ENCODE measurements at regions not wholly inside any gene's neighbourhood (a gene's known extent, or its start where the extent isn't known, plus 50 kb on each side); places are given as distances from the start of the nearest gene placed in this dataset.

- Histone ChIP-seq H3K27me3 (ENCODE audit: control insufficient read depth, insufficient read depth, low read length) (no peaks in the 10 kb centered on the region), H3K9me3 (ENCODE audit: control insufficient read depth in 2 of 3, insufficient read depth in 1 of 3, low read length in 3 of 3) (no peaks in the 10 kb centered on the region), H3K4me1 (ENCODE audit: control insufficient read depth in 2 of 3, insufficient read depth in 2 of 3, low read depth in 1 of 3, low read length in 3 of 3) (no peaks in the 10 kb centered on the region), H3K4me3 (ENCODE audit: low read length in 3 of 3) (no peak overlapping the region), H3K36me3 (ENCODE audit: control insufficient read depth in 2 of 3, insufficient read depth in 3 of 3, low read length in 3 of 3) (no peaks in the 10 kb centered on the region), H3K9ac (ENCODE audit: low read length in 3 of 3) (no peak overlapping the region), H3K27ac (ENCODE audit: low read depth in 2 of 2, low read length in 2 of 2) (no peak overlapping the region)
- TF ChIP-seq CTCF (IDR thresholded peaks at IDR 0.05; ENCODE audit: borderline replicate concordance, extremely low read depth, insufficient read depth), result no peak
- DNase-seq, result no peak
- no peak for FAIRE-seq
- intact Hi-C loops (cut with DNase I), result no loop called here
These were observed 336.4 kb upstream of the SLIT2 start for GRCh38 chr4:19915276-19915675.

GRCh38 chr4:19913650-19914049 is 338.1 kb upstream of the SLIT2 start:
- H3K27me3 ChIP-seq (ENCODE audit: control insufficient read depth, insufficient read depth, low read length), result no peaks in the 10 kb centered on the region
- no peaks in the 10 kb centered on the region for H3K36me3 ChIP-seq (ENCODE audit: control insufficient read depth in 2 of 3, insufficient read depth in 3 of 3, low read length in 3 of 3)
- intact Hi-C loops (cut with DNase I), result no loop called here
- DNase-seq, result peak in 1 of 5 donors; percentile 4
- FAIRE-seq, result no peak
- H3K27ac ChIP-seq (ENCODE audit: low read depth in 2 of 2, low read length in 2 of 2), result no peak overlapping the region
- H3K4me1 ChIP-seq (ENCODE audit: control insufficient read depth in 2 of 3, insufficient read depth in 2 of 3, low read depth in 1 of 3, low read length in 3 of 3), result no peaks in the 10 kb centered on the region
- H3K9me3 ChIP-seq (ENCODE audit: control insufficient read depth in 2 of 3, insufficient read depth in 1 of 3, low read length in 3 of 3), result no peaks in the 10 kb centered on the region
- no peak overlapping the region for H3K9ac ChIP-seq (ENCODE audit: low read length in 3 of 3)
- H3K4me3 ChIP-seq (ENCODE audit: low read length in 3 of 3), result no peak overlapping the region
- TF ChIP-seq CTCF (IDR thresholded peaks at IDR 0.05; ENCODE audit: borderline replicate concordance, extremely low read depth, insufficient read depth), result no peak

DNA sequence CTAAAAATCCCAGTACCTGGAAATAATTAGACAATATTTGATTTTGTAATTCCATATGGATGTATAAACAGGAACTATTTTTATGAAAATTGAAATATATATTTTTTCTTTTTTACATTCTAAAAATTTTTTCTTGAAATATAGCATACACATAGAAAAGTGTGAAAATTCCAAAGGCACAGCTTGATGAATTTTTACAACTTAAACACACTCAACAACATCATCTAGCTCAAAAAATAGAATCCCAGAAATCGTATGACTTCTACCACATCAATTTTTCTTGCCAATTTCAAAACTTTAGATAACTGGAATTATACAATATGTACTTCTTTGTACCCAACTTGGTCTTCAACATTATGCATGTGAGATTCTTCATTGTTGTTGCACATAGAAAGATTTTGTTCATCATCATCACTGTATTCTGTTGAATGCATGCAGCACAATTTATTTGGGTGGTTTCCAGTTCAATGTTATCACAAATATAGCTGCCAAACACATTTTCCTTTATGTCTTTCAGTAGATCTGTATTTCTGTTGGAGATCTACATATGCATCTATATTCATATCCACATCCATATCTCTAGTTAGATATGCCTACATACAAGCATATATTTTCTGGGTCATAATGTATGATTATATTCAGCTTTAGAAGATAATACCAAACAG is 340.7 kb upstream of the SLIT2 start:
- no peak for TF ChIP-seq CTCF (IDR thresholded peaks at IDR 0.05; ENCODE audit: borderline replicate concordance, extremely low read depth, insufficient read depth)
- peak; percentile 56 for FAIRE-seq
- Histone ChIP-seq H3K9me3 (ENCODE audit: control insufficient read depth in 2 of 3, insufficient read depth in 1 of 3, low read length in 3 of 3) (no peaks in the 10 kb centered on the region), H3K4me1 (ENCODE audit: control insufficient read depth in 2 of 3, insufficient read depth in 2 of 3, low read depth in 1 of 3, low read length in 3 of 3) (no peaks in the 10 kb centered on the region), H3K27ac (ENCODE audit: low read depth in 2 of 2, low read length in 2 of 2) (no peak overlapping the region), H3K27me3 (ENCODE audit: control insufficient read depth, insufficient read depth, low read length) (no peaks in the 10 kb centered on the region), H3K9ac (ENCODE audit: low read length in 3 of 3) (no peak overlapping the region), H3K4me3 (ENCODE audit: low read length in 3 of 3) (no peak overlapping the region), H3K36me3 (ENCODE audit: control insufficient read depth in 2 of 3, insufficient read depth in 3 of 3, low read length in 3 of 3) (no peaks in the 10 kb centered on the region)
- DNase-seq, result no peak
- intact Hi-C loops (cut with DNase I), result no loop called here

DNA sequence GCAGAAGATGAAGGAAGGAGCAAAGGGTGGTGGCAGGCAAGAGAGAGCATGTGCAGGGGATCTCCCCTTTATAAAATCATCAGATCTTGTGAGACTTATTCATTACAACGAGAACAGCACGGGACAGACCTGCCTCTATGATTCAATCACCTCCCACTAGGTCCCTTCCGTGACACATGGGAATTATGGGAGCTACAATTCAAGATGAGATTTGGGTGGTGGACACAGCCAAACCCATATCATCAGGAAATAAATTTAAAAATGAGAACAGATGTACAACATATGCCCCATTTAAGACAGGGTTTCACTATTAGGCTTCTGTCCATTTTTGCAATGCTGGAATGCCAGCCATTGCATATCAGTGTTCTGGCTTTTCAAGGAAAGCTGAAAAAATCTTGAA is 346.7 kb upstream of the SLIT2 start:
- Histone ChIP-seq H3K9me3 (ENCODE audit: control insufficient read depth in 2 of 3, insufficient read depth in 1 of 3, low read length in 3 of 3) (no peaks in the 10 kb centered on the region), H3K4me3 (ENCODE audit: low read length in 3 of 3) (no peak overlapping the region), H3K27ac (ENCODE audit: low read depth in 2 of 2, low read length in 2 of 2) (no peak overlapping the region), H3K36me3 (ENCODE audit: control insufficient read depth in 2 of 3, insufficient read depth in 3 of 3, low read length in 3 of 3) (no peaks in the 10 kb centered on the region), H3K27me3 (ENCODE audit: control insufficient read depth, insufficient read depth, low read length) (no peaks in the 10 kb centered on the region), H3K4me1 (ENCODE audit: control insufficient read depth in 2 of 3, insufficient read depth in 2 of 3, low read depth in 1 of 3, low read length in 3 of 3) (no peaks in the 10 kb centered on the region), H3K9ac (ENCODE audit: low read length in 3 of 3) (no peak overlapping the region)
- DNase-seq, result no peak
- no peak for TF ChIP-seq CTCF (IDR thresholded peaks at IDR 0.05; ENCODE audit: borderline replicate concordance, extremely low read depth, insufficient read depth)
- no peak for FAIRE-seq
- intact Hi-C loops (cut with DNase I), result no loop called here

Data from kidney (tissue), 13 donors.